Common myeloid progenitor, CD34-positive (primary cell): ENCODE measurements at regions not wholly inside any gene's neighbourhood (a gene's known extent, or its start where the extent isn't known, plus 50 kb on each side); places are given as distances from the start of the nearest gene placed in this dataset.
A peak's percentile ranks its signal among the peaks of the same experiment; 100 is the strongest.
"Not testable (repeated sequence)": the region's sequence is repeated elsewhere in the genome, so short reads cannot be mapped to it uniquely, and the experiment has no call there.

Experiments used
- CTCF ChIA-PET: fragments of 350-600 bp; sonication (Branson Sonifier 250); formaldehyde crosslinking; loops from one replicate; lab custom pipeline; 2021; ENCODE audit warnings: antibody characterized with exemption; lab: Charles Lee
- POLR2A ChIA-PET: fragments of 350-600 bp; sonication (Branson Sonifier 250); formaldehyde crosslinking; loops from one replicate; lab custom pipeline; 2021; ENCODE audit warnings: antibody characterized with exemption; lab: Charles Lee
- DNase-seq, 3 donors: peaks; one replicate each; pipeline versions ENCODE4 v3.0.0 to v3.0.0-alpha.2; 2013
- H3K27ac ChIP-seq, 2 experiments: 1 replicate in 1 of 2; 2 replicates in 1 of 2; pipeline ENCODE4 v1.7.0; 2013; ENCODE audit warnings: inconsistent platforms in 2 of 2, low read length in 2 of 2, mild to moderate bottlenecking in 2 of 2, low read depth in 1 of 2, moderate library complexity in 1 of 2; ENCODE audit not compliant: severe bottlenecking in 2 of 2, insufficient read depth in 1 of 2, poor library complexity in 1 of 2
- H3K27me3 ChIP-seq, 5 experiments: replicated peaks in 2 of 5; 1 replicate in 3 of 5; 2 replicates in 2 of 5; pipeline versions ENCODE4 v1.6.1 to v1.7.0; 2013; ENCODE audit warnings: low read length in 4 of 5, mild to moderate bottlenecking in 2 of 5, moderate library complexity in 2 of 5, inconsistent platforms in 1 of 5; ENCODE audit not compliant: insufficient read depth in 5 of 5, control insufficient read depth in 4 of 5
- H3K36me3 ChIP-seq, 4 experiments: 1 replicate in 2 of 4; 2 replicates in 2 of 4; pipeline versions ENCODE4 v1.6.1 to v1.7.0; 2013; ENCODE audit warnings: low read length in 3 of 4, control low read depth in 1 of 4, mild to moderate bottlenecking in 1 of 4; ENCODE audit not compliant: control insufficient read depth in 4 of 4, insufficient read depth in 4 of 4
- H3K4me1 ChIP-seq, 4 experiments: 1 replicate in 3 of 4; 2 replicates in 1 of 4; pipeline versions ENCODE4 v1.6.1 to v1.7.1; 2013; ENCODE audit warnings: low read length in 3 of 4, mild to moderate bottlenecking in 3 of 4, control low read depth in 1 of 4, inconsistent platforms in 1 of 4, moderate library complexity in 1 of 4; ENCODE audit not compliant: control insufficient read depth in 4 of 4, insufficient read depth in 4 of 4; ENCODE audit errors: control extremely low read depth in 1 of 4
- H3K4me3 ChIP-seq, 7 experiments: 1 replicate in 4 of 7; 2 replicates in 3 of 7; pipeline versions ENCODE4 v1.5.1 to v1.7.0; 2013; ENCODE audit warnings: mild to moderate bottlenecking in 7 of 7, low read length in 6 of 7, moderate library complexity in 6 of 7, inconsistent platforms in 2 of 7, low read depth in 2 of 7, control low read depth in 1 of 7; ENCODE audit not compliant: insufficient read depth in 4 of 7, control insufficient read depth in 1 of 7; ENCODE audit errors: extremely low read depth in 1 of 7
- H3K9me3 ChIP-seq, 5 experiments: 1 replicate in 4 of 5; 2 replicates in 1 of 5; pipeline versions ENCODE4 v1.6.1 to v1.7.1; 2013; ENCODE audit warnings: low read length in 4 of 5, mild to moderate bottlenecking in 2 of 5, inconsistent platforms in 1 of 5, low read depth in 1 of 5, moderate library complexity in 1 of 5; ENCODE audit not compliant: control insufficient read depth in 4 of 5, insufficient read depth in 2 of 5; ENCODE audit errors: control extremely low read depth in 1 of 5
- WGBS: methylation state at CpG from one replicate; pipeline ENCODE4 v1.1.5; 2013; ENCODE audit not compliant: insufficient coverage; 5-methylcytosine and 5-hydroxymethylcytosine counted together

DNA sequence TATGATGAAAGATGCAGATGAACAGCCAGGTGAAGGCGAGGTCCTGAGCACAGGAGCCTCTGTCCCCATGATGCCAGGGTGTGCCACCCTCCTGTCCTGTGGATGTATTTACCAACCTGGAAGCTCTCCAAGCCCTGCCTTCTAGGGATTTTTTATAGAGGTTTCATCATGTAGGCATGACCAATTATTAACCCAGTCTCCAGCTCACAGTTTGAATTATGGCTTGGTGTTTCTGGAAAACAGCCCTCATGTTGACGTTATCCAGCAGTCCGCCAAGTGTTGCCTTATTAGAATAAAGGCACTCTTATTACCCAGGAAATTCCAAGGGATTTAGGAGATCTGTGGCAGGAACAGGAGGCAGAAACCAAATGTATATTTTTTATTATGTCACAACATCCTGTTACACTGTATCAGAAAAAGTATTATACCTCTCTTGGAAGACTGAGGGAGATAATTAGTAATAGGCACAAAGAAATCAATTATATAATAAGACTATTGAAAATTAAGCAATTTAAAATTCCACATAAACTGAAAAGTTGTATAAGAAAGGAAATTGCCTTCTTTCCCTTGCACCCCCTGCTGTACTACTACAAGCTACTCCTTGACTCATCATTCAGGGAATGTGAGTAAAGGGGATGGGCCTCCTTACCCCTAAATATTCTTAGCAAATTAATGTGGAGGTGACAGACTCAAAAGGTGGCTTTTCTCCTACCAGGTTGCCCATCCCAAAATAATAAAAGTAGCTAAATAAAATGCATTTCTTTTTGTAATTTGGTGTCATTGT lies 129.6 kb downstream of the ZNF330 start:
- peaks cover 7 to 27% (median 18%) of the 10 kb centered on the region in 4 experiments for H3K4me1 ChIP-seq
- CTCF ChIA-PET: interaction anchor here (1.7 kb wide), 1 partner anchor 43 kb away, joined by 4 read pairs; no protein-coding TSS in a partner anchor
- peaks cover 0 to 11% (median 4%) of the 10 kb centered on the region in 5 experiments for H3K9me3 ChIP-seq
- no peak for DNase-seq
- H3K4me3 ChIP-seq: no peak overlapping the region
- H3K27me3 ChIP-seq: no peaks in the 10 kb centered on the region
- H3K36me3 ChIP-seq: no peaks in the 10 kb centered on the region
- WGBS: no CpG with 5 or more reads among the region's 3 CpGs
- no peak overlapping the region for H3K27ac ChIP-seq
- POLR2A ChIA-PET: interaction anchor here (0.6 kb wide), 1 partner anchor 624 kb away, joined by 3 read pairs; no protein-coding TSS in a partner anchor

DNA sequence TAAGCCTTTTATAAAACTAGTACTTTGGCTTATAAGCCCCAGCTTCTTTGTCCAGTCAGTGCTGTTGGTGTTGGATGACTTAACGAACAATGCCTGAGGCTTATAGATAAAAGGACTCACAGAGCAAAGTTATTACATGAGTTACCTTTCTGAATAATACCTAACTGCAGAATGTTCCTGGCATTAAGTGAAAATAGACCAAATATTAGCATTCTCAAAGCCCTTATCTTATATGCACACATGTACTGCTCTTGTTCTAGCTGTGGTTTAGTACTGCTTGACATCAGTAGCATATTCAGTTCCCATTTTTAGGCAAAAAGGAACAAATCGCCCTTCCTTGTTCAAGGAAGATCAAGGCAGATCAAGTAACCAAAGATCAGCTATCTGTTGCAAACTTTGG lies 131.6 kb downstream of the ZNF330 start:
- WGBS: 18% methylated on average over 1 of the region's 2 CpGs
- peaks cover 7 to 35% (median 22%) of the 10 kb centered on the region in 4 experiments for H3K4me1 ChIP-seq
- peak; percentile 51 to 84 (median 67) for DNase-seq
- ChIA-PET CTCF (no interaction called here), POLR2A (interaction anchor here (0.7 kb wide), 1 partner anchor 360 kb away, joined by 3 read pairs; no protein-coding TSS in a partner anchor)
- H3K4me3 ChIP-seq: peak overlapping the region in 2 of 7 experiments; percentile 22 to 29
- H3K36me3 ChIP-seq: no peaks in the 10 kb centered on the region
- peaks cover 0 to 11% (median 4%) of the 10 kb centered on the region in 5 experiments for H3K9me3 ChIP-seq
- H3K27me3 ChIP-seq: no peaks in the 10 kb centered on the region
- H3K27ac ChIP-seq: peak overlapping the region; percentile 18 to 71

DNA sequence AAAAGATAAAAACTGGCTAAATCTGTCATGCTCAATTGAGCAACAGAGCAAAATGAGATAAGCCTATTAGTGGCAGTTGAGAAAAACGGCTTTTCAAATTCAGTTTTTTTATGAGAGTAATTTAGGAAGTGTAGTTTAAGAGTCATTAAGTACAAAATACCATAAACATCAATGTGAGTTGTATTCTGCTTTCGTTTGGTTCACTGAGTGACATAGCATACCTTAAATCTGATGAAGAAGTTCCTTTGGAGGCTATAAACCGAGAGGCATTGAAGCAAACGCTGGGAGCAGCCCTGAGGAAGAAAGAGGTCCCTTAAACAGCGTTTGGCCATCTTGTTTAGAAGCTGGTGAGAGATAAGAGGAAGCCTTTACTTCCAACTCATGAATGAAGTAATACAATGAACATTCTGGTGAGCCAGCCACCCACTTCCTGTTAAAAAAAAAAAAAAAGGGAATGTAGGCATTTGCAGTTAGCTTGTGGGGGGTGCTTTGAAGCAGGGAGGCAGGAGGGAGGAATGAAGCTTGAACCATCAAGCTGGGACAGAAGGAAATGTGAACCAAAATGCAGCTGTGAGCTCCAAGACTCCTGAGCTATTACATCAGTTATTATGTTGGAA lies 132.3 kb downstream of the ZNF330 start:
- peak overlapping the region; percentile 18 to 71 for H3K27ac ChIP-seq
- H3K4me3 ChIP-seq: peak overlapping the region in 2 of 7 experiments; percentile 29 to 43
- H3K9me3 ChIP-seq: peaks cover 0 to 11% (median 4%) of the 10 kb centered on the region in 5 experiments
- ChIA-PET CTCF (no interaction called here), POLR2A (no interaction called here)
- H3K36me3 ChIP-seq: no peaks in the 10 kb centered on the region
- peaks cover 7 to 30% (median 20%) of the 10 kb centered on the region in 4 experiments for H3K4me1 ChIP-seq
- no peaks in the 10 kb centered on the region for H3K27me3 ChIP-seq
- 11% methylated on average over 3 of the region's 5 CpGs for WGBS
- peak; percentile 34 to 80 (median 72) for DNase-seq

DNA sequence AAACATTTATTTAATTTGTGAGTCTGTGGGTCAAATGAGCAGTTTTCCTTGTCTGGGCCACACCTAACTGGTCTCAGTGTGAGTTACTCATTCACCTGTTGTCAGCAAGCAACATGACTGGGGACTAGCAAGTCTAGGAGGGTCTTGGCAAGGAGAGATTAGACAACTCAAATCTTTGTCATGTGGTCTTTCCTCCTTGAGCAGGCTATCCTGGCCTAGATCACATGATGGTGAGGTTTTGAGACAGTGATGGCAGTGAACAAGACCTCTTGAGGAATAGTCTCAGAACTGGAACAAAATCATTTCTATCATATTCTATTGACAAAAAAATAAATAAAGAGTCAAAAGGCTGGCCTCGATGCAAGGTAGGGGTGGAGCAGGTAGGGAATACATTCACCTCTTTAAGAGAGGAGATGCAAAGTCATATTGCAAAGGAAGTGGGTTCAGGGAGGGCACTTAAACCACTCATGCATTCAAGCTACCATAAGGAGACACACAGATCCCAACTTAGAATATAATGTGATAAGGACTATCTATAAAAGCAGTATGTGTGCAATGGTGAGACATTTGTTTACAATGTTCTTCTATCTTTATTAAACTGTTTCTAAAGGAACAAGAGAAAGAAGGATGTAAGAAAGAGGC lies 135.7 kb downstream of the ZNF330 start:
- POLR2A ChIA-PET: no interaction called here

DNA sequence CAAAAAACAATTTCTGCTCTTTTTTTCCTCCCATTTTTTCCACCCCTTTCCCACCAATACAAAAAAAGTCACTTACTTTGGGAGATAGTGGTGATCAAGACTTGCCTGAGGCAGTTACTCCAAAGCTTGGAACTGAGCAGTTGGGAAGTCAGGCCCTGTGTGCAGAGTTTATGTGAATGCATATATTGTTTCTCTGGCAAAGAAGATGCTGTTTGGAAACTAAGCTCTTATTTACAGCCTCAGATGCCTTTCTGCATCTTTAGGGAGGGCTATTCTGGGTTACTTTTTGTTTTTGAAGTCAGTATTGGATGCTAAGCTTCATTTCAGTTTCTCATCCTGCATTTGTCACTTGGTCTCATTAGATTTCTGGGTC lies 136.3 kb downstream of the ZNF330 start:
- ChIA-PET CTCF (interaction anchor here (0.9 to 1.0 kb wide), 2 partner anchors 8 to 11 kb away, joined by 5 read pairs; no protein-coding TSS in a partner anchor), POLR2A (no interaction called here)
- Histone ChIP-seq H3K27ac (no peak overlapping the region), H3K9me3 (peaks cover 0 to 11% (median 4%) of the 10 kb centered on the region in 5 experiments), H3K4me3 (no peak overlapping the region), H3K4me1 (peaks cover 5 to 23% (median 14%) of the 10 kb centered on the region in 4 experiments), H3K36me3 (no peaks in the 10 kb centered on the region), H3K27me3 (no peaks in the 10 kb centered on the region)
- DNase-seq: no peak

More for the DNA sequence above, 135.7 kb downstream of the ZNF330 start:
- DNase-seq: peak in 1 of 3 donors; percentile 52
- Histone ChIP-seq H3K27ac (no peak overlapping the region), H3K36me3 (no peaks in the 10 kb centered on the region), H3K27me3 (no peaks in the 10 kb centered on the region), H3K9me3 (peaks cover 0 to 11% (median 4%) of the 10 kb centered on the region in 5 experiments), H3K4me1 (peaks cover 5 to 25% (median 15%) of the 10 kb centered on the region in 4 experiments), H3K4me3 (no peak overlapping the region)
- CTCF ChIA-PET: interaction anchor here (0.9 to 1.0 kb wide), 2 partner anchors 8 to 10 kb away, joined by 5 read pairs; no protein-coding TSS in a partner anchor
- WGBS: no CpG with 5 or more reads among the region's 1 CpG

DNA sequence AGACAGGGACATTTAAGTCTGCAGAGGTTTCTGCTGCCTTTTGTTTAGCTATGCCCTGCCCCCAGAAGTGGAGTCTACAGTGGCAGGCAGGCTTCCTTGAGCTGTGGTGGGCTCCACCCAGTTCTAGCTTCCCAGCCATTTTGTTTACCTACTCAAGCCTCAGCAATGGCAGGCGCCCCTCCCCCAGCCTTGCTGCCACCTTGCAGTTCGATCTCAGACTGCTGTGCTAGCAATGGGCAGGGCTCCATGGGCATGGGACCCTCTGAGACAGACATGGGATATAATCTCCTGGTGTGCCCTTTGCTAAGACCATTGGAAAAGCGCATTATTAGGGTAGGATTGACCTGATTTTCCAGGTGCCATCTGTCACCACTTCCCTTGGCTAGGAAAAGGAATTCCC lies 147.5 kb downstream of the ZNF330 start:
- POLR2A ChIA-PET, H3K4me3 ChIP-seq, H3K27me3 ChIP-seq, H3K4me1 ChIP-seq, H3K27ac ChIP-seq, CTCF ChIA-PET, DNase-seq, H3K36me3 ChIP-seq, H3K9me3 ChIP-seq: not testable (repeated sequence)
- WGBS: 100% methylated on average over 3 of the region's 3 CpGs
